NCI-H1417 treated with DMSO at 0.1 percent for 48 hours (cell line): ENCODE measurements at regions not wholly inside any gene's neighbourhood (a gene's known extent, or its start where the extent isn't known, plus 50 kb on each side); places are given as distances from the start of the nearest gene placed in this dataset.

ENCODE experiments used
- DNase-seq: peaks from one replicate; lab custom pipeline; 2025; lab: John Stamatoyannopoulos, UW

DNA sequence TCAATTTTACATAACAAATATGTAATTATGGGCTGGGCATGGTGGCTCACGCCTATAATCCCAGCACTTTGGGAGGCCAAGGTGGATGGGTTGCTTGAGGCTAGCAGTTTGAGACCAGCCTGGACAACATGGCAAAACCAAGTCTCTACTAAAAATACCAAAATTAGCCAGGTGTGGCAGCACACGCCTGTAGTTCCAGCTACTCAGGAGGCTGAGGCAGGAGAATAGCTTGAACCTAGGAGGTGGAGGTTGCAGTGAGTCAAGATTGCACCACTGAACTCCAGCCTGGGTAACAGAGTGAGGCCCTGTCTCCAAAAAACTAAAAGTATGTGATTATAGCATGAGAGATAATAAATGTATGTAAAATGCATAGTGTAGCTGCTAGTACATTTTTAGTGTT lies 229.0 kb downstream of the PPARGC1A start:
- DNase-seq: no peak

- DNase-seq: no peak
Observed at GRCh38 chr4:23654791-23655190, 235.1 kb downstream of the PPARGC1A start.

DNA sequence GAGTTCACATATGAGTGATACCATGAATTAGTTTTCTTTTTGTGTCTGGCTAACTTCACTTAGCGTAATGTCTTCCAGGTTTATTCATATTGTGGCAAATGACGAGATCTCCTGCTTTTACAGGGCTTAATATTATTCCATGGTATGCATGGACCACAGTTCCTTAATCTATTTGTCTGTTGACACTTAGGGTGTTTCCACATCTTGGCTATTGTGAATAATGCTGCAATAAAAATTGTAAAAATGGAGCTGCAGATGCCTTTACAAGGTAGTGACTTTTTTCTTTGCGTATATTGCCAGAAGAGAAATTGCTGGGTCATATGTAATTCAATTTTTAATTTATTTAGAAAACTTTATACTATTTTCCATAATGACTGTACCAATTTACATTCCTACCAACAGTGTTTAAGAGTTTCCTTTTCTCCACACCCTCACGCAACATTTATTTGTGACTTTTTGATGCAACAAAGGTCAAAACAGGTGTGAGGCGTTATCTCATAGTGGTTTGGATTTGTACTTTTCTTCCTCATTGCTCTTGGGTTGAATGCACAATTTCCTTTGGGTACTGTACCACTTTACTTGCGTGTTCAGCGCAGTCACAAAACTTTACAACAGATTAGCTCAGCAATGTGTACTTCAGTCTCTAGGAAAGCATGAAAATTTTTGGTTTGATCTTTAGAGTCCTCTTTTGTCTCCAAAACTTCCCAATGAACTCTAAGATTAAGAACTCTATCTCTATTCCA lies 240.8 kb downstream of the PPARGC1A start:
- no peak for DNase-seq

DNA sequence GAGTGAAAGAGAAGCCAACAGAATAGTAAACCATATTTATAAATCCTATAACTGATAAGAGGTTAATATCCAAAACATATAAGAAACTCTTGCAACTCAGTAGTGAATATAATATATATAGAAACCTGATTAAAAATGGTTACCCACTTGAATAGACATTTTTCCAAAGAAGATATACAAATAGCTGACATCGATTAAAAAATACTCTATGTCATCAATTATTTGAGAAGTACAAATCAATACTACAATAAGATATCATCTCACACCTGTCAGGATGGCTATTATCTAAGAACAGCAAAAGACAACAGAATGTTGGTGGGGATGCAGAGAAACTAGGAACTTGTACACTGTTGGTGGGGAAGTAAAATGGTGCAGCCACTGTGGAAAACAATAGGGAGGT lies 254.4 kb downstream of the PPARGC1A start:
- DNase-seq: no peak

DNA sequence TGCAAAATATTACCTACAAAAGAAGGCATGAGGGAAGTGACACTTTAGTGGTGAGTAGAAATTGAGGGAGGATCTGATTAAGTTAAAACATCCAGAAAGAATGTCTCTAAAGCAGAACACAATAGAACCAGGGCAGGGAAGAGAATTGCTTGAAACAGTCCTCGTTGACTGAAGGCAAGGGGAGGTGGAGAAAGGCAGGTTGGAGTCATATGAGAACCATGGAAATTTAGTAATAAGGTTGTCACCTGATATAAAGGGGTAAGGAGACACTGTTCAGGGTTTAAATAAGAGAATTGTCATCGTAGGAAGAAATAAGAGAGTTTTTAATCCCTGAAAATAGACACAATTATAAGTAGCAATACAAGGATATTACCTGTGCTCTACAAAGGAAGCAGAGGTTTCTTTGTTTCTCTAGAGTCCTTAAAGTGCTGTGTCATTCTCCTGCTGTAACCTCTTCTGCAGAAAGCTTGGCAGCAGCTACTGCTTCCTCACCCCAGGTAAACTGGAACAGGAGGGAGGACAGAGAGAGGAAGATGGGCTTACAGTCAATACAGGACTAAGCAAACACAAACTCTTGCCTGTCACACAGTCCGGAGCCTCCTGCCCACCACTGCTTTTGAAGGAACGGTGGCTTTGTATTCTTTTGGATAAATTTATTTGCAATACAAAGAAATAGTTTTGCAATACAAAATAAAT lies 258.4 kb downstream of the PPARGC1A start:
- DNase-seq: no peak

DNA sequence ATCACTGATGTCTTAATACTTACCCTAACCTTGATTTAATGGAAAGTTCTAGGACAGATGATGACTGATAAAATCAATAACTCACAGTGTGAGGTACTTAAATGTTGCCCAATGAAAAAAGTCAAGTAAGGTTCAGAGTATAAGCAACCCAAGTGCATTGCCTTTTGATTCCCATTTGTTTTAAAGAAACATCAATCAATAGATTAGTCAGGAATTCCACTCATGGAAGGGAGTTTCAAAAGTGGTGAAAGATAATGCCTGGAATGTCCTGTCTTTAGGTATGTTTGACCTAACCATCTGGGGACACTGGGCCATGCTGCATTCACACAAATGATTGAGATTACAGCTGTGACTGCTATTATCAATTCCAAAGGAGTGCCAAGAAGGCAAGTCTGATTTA lies 259.7 kb downstream of the PPARGC1A start:
- DNase-seq: no peak

GRCh38 chr4:23629421-23629820 lies 260.4 kb downstream of the PPARGC1A start:
- no peak for DNase-seq

GRCh38 chr4:23614284-23614892 lies 275.5 kb downstream of the PPARGC1A start:
- no peak for DNase-seq

- no peak for DNase-seq
Observed at GRCh38 chr4:23613782-23614181, 276.1 kb downstream of the PPARGC1A start.

DNA sequence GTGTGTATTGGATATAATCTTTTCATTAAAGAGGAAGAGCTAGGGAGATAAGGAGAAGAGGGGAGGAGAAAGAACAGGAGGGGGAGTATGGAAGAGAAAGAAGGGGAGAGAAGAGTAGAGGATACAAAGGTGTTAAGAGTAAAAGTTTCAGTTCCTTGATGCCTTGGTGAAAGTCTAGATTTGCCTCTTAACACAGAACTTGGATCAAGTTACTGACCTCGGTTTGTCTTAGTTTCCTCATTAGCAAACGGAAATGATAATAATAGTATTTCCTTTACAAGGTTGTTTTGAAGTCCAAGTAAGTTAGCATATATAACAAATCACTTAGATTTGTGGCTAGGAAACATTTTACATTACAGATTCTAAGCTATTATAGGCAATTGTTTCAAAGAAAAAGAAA lies 287.1 kb downstream of the PPARGC1A start:
- DNase-seq: no peak

- no peak for DNase-seq
Observed at GRCh38 chr4:23594125-23594524, 295.7 kb downstream of the PPARGC1A start.

DNA sequence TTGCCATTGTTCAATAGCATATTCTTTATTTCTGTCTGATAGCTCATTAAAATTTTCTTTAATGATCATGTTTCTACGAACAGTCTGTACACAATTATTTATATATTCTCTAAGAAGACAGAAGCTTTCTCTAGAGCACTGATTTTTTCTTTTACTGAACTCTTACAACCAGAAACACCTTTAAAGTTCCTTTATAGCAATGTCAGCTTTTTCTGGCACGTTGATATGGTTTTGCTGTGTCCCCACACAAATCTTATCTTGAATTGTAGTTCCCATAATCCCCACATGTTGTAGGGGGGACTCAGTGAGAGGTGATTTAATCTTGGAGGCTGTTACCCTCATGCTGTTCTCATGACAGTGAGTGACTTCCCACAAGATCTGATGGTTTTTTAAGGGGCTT lies 299.4 kb downstream of the PPARGC1A start:
- DNase-seq: no peak

DNA sequence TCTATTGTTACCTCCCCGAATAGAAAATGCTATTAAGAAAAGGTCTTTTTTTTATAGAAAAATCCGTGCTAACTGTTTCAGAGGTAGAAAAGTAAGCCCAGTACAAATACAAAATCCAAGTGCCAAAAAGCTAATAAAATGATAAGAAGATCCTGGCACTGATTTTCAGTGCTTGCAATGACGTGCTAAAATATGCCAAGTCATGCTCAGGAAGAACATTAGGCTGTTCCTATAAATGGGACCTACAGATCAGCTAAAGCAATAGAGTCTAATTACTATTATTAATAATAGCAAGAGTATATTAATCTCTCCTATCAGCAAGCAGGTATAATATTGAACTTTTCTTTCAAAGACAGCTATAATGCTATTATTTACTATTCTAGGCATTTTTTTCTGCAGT lies 305.8 kb downstream of the PPARGC1A start:
- no peak for DNase-seq

GRCh38 chr4:23582671-23583070 lies 307.2 kb downstream of the PPARGC1A start:
- DNase-seq: no peak

DNA sequence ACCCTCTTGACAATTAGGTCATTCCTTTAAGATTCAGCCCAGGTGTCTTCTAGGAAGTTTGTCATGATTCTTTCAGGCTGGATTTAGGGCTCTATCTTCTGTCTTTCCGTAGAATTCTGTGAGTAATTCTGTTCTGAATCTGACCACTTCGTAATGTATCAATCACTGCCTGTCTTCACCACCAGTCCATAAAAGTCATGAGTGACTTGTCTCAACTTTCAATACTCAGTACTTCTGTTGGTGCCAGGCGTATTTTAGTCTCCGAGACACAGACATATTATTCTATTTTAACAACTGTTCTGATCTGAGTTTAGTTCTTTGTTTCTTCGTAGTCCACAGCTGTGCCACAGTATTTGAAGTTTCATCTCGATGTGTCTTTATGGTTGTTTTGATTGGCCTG lies 310.7 kb downstream of the PPARGC1A start:
- DNase-seq: no peak

- DNase-seq: no peak
Observed at GRCh38 chr4:23577398-23577797, 312.4 kb downstream of the PPARGC1A start.

DNA sequence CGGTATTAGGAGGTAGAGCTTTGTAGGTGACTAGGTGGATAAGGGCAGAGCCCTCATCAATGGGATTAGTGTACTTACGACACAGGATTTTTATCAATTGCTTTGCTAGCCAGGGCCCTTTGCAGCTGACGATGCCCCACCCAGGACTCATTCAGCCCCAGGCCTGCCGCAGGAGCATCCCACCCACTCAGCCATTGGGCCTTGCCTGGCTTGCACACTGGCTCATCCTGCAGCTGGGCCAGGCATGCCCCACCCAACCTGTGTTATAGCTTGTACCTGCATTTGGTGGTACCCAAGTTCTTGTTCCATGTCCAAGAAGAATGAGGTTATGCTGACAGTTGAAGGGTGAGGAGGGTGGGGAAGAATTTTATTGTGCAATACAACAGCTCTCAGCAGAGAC lies 317.5 kb downstream of the PPARGC1A start:
- DNase-seq: no peak

GRCh38 chr4:23567338-23567737 lies 322.5 kb downstream of the PPARGC1A start:
- no peak for DNase-seq

DNA sequence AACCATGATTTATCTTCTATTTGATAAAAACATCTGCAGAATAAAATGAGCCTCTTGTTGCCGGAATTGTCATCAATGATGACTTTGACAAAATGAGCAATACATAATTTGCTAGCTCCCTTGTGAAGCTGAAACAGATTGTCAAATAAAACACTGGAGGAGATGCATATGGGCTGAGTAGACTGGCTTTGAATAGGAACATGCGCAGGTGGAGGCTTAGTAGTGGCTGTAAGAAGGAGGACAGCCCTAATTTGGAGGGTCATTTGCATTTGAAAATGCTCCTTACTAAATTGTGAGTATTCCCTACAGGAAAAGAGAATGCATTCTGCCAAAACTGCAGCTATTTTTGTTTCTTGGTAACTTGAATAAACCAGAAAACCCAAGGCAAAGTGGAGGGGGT lies 329.1 kb downstream of the PPARGC1A start:
- no peak for DNase-seq

DNA sequence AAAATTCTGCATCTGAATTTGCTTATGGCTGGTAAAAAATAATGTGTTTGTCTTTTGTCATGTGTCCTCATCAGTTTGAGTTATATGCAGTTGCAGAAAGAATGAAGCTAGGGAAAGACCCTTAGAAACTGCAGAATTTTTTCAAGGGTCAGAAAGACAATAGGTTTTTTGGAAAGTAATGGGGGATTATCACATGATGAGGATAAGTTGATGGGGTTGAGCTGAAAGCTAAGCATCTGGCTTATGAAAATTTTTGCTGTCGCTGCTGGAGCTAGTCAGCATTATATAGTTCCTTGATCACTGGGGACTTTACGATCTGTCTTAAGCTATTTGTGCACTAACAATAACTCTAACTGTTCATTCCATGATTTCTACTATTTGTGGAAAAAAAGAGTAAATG lies 331.7 kb downstream of the PPARGC1A start:
- DNase-seq: no peak

DNA sequence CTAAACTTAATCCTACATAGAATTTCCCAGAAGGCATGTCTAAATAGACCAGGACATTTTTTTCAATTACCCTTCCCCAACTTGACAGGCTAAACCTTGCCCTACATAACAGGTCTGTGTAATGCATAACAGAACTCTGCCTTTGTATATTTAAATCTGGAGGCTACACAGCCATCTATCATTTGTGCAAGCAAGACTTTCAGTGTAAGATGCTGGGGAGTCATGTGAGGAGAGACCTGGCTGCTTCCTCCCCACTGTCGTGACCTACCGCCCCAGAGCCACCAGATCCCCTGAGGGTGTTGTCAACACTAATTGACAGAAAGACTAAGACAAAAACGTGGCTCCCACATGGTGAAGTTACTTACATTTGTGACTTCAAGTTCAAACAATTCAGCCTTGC lies 342.2 kb downstream of the PPARGC1A start:
- DNase-seq: no peak

DNA sequence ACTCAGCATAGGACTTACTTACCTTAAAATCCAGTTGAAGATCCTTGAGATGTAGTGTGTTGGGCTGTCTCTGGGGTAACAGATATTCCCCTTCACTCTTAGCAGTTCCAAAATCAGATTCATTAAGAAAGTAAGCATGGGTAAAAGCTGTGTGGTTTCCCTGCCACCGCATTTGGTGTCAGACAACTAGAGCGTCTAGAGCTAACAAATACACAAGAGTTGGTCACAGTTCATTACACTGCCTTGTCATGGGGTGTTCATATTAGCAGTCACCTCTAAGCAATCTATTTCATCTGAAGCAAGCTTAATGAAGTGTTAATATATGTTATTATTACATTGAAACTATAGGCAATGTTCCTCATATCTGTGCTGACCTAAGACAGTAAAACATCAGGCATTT lies 342.8 kb downstream of the PPARGC1A start:
- DNase-seq: no peak

- DNase-seq: no peak
Observed at GRCh38 chr4:23539969-23540569, 349.8 kb downstream of the PPARGC1A start.
